C4-2B (cell line): ENCODE measurements at regions not wholly inside any gene's neighbourhood (a gene's known extent, or its start where the extent isn't known, plus 50 kb on each side); places are given as distances from the start of the nearest gene placed in this dataset.

Experiments used
- CTCF ChIP-seq: fragments of 450-650 bp; conservative IDR thresholded peaks from 2 replicates; pipeline ENCODE4 v1.5.1; 2017; ENCODE audit warnings: mild to moderate bottlenecking
- ZFX ChIP-seq: fragments of 450-650 bp; IDR thresholded peaks from 2 replicates; pipeline ENCODE4 v1.6.1; 2017

GRCh38 chrX:130987241-130987640 lies 70.9 kb upstream of the ARHGAP36 start:
- TF ChIP-seq CTCF: no peak
- no peak for TF ChIP-seq ZFX
